NCI-H2227 (cell line): ENCODE measurements at regions not wholly inside any gene's neighbourhood (a gene's known extent, or its start where the extent isn't known, plus 50 kb on each side); places are given as distances from the start of the nearest gene placed in this dataset.
"Not testable (repeated sequence)": the region's sequence is repeated elsewhere in the genome, so short reads cannot be mapped to it uniquely, and the experiment has no call there.

Experiments
- DNase-seq: peaks from one replicate; lab custom pipeline; 2025; ENCODE audit not compliant: unreplicated experiment; lab: John Stamatoyannopoulos, UW

DNA sequence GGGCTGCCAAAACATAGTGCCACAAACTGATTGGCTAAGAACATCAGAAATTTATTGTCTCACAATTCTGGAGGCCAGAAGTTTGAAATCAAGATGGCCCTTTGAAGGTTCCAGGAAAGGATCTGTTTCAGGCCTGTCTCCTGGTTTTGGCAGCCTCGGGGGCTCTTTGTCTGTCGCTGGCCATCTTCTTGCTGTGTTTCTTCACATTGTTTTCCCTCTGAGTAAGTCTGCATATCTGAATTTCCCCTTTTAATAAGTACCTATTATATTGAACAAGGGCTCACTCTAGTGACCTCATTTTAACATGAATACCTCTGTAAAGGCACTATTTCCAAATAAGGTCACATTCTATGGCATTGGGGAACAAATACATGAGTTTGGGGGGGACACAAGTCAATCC lies 467.1 kb upstream of the MGAT4C start:
- DNase-seq, result no peak

DNA sequence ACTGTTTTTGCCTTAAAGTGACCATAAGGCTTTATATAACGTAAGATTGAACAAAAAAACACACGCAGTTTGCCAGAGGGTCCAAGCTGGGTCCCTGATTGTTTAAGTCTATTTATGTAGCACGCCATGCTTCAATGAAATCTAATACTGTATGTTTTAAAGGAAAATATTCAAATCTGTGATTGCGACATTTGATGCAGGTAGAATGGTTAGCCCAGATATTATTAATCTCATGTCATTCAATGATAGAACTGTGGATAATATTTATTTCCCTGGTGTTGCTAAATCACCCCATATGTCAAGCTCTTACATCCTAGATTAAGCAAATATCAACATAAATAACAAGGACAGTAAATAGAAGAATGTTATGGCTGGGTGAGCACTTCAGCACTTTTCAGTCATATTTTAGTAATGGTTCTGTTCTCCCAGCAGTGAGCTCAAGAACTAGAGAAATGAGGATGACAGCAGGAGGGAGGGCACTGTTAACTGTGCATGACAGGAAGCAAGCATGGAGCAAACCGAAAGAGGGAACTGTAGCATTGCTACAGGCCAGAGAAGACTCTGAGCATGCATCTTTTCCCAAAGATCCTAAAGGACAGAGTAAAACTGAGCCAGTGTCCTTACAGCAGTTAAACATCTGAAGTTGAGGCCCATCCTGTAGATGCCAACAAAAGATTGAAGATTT lies 465.7 kb upstream of the MGAT4C start:
- DNase-seq, result no peak

DNA sequence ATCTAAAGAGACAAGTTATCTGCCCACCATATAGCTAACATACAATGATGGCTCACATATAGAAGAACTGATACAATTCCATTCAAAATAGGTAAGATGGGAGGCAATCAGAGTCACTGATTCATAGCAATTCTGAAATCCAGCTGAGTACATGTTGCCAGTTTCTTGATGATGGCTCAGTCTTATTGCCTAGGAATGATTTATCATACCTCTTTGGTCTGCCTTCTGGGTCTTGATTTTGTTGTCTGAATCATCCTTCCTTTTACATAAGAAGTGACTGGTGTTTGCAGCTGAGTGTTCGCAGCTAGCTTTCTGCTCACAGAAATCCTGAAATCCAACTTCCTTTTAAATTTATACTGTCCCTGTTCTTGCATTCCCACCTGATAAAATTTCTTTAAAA lies 463.2 kb upstream of the MGAT4C start:
- DNase-seq, result no peak

GRCh38 chr12:86713121-86713520 lies 456.9 kb upstream of the MGAT4C start:
- no peak for DNase-seq

DNA sequence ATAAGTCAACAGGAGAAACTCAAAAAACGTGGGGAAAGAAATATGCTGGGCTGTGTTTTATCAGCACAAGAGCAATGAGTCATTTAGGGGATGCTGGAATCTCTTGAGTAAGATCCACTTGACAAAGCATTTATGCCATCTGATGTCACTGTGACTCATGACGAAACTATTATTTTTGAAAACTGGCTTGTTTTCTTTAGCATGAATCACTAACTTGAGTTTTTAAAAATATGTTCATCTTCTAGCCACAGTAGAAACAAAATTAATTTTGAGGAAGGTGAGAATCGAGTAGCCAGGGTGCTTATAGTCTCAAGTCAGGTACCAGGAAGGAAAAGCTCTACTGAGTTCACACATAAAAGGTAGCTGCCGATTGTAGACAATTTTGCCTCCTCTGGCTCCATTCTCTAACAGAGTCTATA lies 456.2 kb upstream of the MGAT4C start:
- peak; percentile 7 for DNase-seq

DNA sequence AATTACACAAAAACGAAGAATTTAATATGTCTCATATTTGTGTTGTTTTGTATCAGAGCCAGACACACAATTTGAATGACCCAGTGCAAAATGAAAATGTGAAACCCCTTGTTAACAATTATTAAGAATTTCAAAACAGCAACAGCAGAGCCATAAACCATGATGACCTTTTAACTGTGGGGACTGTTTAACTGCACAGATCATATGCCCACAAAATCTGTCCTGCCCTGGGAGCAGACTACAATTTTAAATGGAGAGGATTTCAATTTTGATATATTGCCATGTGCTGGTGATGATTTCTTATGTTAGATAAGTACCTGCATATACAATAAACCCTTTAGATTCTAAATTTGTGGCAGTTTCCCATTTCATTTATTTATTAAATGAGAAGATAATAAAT lies 455.5 kb upstream of the MGAT4C start:
- no peak for DNase-seq

DNA sequence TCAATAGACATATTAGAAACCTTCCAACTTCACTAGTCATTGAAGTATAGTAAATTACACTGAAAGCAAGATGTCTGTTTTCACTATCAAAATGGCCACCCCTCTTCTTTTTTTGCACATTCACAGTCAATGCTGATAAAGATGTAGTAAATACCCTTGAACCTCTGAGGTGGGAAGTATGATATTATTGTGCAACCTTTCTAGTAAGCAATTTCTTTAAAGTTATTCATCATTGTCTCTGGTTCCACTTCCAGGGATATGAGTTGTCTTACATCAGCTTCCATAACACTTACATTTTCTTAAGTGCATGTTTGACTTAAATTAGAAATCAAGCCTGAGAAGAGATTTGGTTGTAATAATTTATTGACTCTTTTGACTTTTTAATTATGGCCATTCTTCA lies 453.9 kb upstream of the MGAT4C start:
- DNase-seq, result no peak

- DNase-seq, result not testable (repeated sequence)
Measured at GRCh38 chr12:86709017-86709416, 452.8 kb upstream of the MGAT4C start.

- no peak for DNase-seq
Measured at GRCh38 chr12:86698641-86698980, 442.4 kb upstream of the MGAT4C start.

DNA sequence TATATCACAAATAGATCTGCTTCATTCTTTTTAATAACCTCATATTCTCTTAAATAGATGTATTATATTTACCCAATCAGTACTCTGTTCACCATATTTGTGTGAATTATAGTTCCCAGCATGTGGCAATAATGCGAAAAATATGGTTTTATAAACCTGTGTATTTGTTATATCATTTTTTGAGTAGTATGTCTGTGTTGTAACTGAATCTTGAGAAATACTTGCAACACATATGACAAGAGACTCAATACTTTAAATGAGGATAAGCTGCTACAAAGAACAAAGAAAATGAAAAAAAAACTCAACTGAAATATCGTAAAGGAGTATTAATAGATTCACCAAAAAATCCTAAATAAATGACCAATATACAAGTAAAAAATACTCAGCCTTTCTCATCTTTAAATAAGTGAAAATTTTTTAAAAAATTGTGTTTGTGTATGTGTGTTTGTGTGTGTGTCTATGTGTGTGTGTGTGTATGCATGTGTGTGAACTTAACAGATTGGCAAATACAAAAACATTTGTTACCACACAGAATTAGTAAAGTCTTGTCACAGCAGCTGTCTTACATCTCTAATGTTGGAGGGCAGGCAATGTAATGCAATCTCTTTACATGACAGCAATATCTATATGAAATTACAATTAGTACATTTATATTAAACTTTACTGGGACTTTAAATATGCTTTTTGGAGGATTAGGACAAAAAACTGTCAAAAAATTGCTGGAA lies 441.9 kb upstream of the MGAT4C start:
- DNase-seq, result no peak

DNA sequence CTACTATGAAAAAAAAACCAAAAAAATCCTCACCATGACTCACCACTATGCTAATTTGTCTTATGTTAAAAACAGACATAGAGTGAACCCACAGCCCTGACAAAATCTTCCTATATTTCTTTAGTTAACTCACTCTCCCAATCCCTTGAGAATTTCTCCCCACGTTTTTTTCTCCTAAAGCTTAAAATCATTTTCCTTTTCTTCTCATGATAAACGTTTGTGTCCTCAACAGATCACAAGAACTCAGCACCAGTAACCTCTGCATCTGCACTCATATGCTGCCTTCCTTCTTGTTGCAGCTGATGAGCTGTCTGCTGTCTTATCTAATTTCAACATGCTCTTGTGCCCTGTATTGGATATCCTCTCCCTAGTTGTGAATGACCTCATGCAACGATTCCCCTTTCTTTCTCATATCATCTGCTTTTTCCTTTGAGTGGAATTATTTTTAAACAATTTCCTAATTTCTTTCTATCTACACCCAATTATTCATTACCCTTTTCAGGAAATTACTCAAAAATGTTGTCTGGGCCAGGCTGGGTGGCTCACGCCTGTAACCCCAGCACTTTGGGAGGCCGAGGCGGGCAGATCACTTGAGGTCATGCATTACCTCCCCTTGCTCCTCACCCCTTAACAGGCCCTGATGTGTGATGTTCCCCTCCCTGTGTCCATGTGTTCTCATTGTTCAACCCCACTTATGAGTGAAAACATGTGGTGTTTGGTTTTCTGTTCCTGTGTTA lies 427.5 kb upstream of the MGAT4C start:
- no peak for DNase-seq

GRCh38 chr12:86681060-86681459 lies 424.9 kb upstream of the MGAT4C start:
- DNase-seq, result no peak

DNA sequence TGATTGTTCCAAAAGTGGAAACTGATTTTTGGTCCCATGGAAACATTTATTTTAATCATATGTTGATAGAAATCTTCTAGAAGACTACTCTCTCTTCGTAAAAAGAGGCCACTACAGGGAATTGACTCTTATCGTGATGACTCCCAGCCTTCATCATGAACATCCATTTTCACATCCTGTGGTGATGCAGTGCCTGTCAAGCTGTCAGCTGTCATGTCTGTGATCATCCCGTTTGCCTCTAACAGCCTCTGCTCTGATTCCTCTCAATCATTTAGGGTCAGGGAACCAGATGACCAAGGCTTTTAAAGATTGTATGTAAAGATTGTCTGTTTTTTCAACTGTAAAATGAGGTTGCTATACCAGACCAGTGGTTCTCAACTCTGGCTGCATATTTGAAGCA lies 419.0 kb upstream of the MGAT4C start:
- DNase-seq, result no peak

GRCh38 chr12:86670986-86671385 lies 414.8 kb upstream of the MGAT4C start:
- DNase-seq, result no peak

DNA sequence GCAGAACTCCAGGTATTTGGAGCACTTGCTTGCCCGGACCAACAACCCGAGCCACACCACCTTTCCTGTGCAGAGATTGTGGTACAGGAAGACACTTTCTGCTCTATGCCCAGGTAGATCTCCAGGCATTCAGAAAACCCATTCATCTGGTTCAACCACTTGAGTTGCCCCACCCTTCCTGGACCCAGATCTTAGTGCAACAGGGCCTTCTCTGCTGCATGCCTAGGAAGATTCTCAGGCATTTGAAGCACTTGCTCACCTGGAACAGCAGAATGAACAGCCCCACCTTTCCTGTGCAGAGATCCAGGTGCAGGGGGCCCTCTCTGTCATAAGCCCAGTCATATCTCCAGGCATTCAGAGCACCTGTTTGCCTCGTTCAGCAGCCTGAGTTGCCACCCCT lies 412.8 kb upstream of the MGAT4C start:
- DNase-seq, result no peak

DNA sequence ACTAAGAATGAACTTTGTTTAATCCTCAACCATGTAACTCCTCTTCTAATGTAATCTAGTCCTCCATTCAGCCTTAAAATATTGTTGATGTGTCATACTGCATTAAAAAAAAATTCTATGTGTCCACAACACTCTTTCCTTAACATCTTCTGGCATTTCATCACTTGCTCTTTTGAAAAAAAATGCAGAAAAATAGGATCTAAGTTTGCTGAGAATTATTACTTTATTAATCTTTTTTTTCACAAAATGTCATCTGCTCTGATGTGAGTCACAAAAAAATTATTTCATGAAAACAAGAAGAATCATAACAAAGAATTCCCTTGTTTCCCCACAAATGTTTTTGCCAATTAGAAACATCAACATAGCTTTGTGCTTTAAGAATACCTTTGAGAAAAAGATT lies 410.1 kb upstream of the MGAT4C start:
- DNase-seq, result no peak

GRCh38 chr12:86663716-86664115 lies 407.5 kb upstream of the MGAT4C start:
- DNase-seq, result peak; percentile 21

DNA sequence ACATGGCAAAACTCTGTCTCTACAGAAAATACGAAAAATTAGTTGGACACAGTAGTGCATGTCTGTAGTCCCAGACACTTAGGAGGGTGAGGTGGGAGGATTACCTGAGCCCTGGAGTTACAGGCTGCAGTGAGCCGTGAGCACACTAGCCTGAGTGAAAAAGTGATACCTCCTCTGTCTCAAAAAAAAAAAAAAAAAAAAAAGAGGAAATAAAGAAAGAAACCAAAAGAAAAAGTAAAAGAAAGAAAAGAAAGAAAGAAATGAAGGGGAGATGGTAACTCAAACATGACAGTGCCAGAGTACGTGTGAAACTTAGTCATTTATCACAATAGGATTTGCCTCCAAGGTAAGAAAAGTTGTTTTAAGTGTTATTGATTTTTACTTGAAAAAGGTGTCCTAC lies 407.0 kb upstream of the MGAT4C start:
- DNase-seq, result no peak

DNA sequence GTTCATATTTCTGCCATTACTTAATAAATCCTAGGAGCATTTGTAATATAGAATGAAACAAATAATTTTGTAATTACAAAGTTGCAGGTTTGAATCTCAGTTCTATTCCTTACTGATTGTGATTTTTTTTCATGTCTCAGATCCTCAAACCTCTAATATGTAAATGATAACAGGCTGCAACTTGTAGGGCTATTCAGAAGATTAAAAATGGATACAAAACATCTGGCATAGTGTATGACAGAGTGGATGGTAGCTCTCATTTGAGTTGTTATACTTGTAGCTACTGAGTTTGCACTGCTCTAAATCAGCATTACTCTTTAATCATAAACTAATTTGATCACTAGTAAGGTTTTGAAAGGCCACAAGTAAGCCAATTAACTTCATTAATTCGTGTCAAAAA lies 406.3 kb upstream of the MGAT4C start:
- DNase-seq, result no peak

DNA sequence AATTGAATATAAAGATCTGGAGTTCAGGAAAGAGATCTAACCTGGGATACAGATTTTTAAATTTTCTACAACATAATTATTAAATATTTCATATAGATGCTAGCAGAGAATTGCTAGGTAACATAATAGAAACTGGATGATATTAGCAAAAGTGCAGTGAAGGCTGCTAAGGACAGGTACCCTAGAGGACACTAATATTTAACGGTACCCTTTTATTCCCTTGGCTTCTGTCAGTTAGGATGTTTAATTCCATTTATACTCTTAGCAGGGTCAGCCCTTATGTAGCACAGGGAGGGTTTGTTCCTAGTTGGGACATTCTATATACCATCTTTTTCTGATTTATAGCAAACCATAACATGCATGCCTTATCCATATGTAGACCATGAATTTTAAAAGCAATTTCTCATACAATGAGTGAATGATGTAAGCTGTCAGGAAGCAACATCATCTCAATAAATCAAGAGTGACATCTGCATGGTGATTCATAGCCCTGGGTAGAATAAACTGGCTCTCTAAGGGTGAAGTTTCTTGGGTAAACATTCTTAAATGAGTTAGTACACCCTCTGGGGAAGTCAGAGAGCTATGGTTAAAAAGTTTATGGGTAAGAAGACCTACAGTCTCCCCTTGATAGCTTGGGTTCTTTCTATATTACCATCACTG lies 404.4 kb upstream of the MGAT4C start:
- DNase-seq, result no peak

DNA sequence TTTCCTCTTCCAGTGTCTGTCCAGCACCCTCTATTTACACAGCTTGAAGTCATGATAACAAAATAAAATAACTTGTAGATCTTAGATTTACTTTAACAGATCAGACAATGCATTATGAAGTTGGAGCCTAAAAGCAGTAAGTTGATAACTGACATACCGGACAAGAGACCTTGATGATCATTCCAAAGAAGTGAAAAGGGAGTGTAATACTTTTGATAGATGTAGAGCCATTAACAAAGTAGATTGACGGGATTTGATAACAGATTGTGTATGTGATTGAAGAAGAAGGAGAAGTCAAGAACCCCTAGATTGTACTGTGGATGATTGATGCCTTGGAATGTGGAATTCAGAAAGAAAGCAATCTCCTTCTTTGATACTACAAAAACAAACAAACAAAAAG lies 403.8 kb upstream of the MGAT4C start:
- no peak for DNase-seq

GRCh38 chr12:86658303-86658702 lies 402.1 kb upstream of the MGAT4C start:
- no peak for DNase-seq
